KMS-11 (cell line): ENCODE measurements at regions not wholly inside any gene's neighbourhood (a gene's known extent, or its start where the extent isn't known, plus 50 kb on each side); places are given as distances from the start of the nearest gene placed in this dataset.
A peak's percentile ranks its signal among the peaks of the same experiment; 100 is the strongest.

Source experiments
- H2AFZ ChIP-seq: fragments of 200-600 bp; sonication (generic); 2 replicates; pipeline ENCODE4 v1.6.1; 2016; ENCODE audit warnings: antibody characterized with exemption, mixed run types, low read depth
- H3K27ac ChIP-seq: fragments of 200-600 bp; sonication (generic); 2 replicates; pipeline ENCODE4 v1.6.1; 2016; ENCODE audit warnings: mild to moderate bottlenecking, mixed run types
- H3K27me3 ChIP-seq: fragments of 200-600 bp; sonication (generic); 2 replicates; pipeline ENCODE4 v1.6.1; 2017; ENCODE audit warnings: mild to moderate bottlenecking, low read depth, mixed run types, moderate library complexity; ENCODE audit not compliant: insufficient read depth
- H3K36me3 ChIP-seq: fragments of 200-600 bp; sonication (generic); 2 replicates; pipeline ENCODE4 v1.6.1; 2017; ENCODE audit warnings: mild to moderate bottlenecking, mixed run types; ENCODE audit not compliant: insufficient read depth
- H3K4me1 ChIP-seq: fragments of 200-600 bp; sonication (generic); 2 replicates; pipeline ENCODE4 v1.6.1; 2016; ENCODE audit warnings: mild to moderate bottlenecking, low read depth, mixed run types; ENCODE audit not compliant: poor library complexity, severe bottlenecking
- H3K4me2 ChIP-seq: fragments of 200-600 bp; sonication (generic); 2 replicates; pipeline ENCODE4 v1.7.0; 2016; ENCODE audit warnings: mild to moderate bottlenecking, mixed run types
- H3K4me3 ChIP-seq: fragments of 200-600 bp; sonication (generic); IDR thresholded peaks from 2 replicates; pipeline ENCODE4 v1.6.1; 2017; ENCODE audit warnings: low read depth, low read length, mixed read lengths; ENCODE audit not compliant: insufficient read depth
- H3K79me2 ChIP-seq: fragments of 200-600 bp; sonication (generic); 2 replicates; pipeline ENCODE4 v1.6.1; 2016; ENCODE audit warnings: low read depth, mixed run types; ENCODE audit not compliant: insufficient read depth
- H3K9ac ChIP-seq: fragments of 200-600 bp; sonication (generic); 2 replicates; pipeline ENCODE4 v1.6.1; 2016; ENCODE audit warnings: mild to moderate bottlenecking, mixed run types
- H4K20me1 ChIP-seq: fragments of 200-600 bp; sonication (generic); 2 replicates; pipeline ENCODE4 v1.6.1; 2016; ENCODE audit warnings: mild to moderate bottlenecking, mixed run types; ENCODE audit not compliant: insufficient read depth
- TF ChIP-seq, protein P1 (sequence below): fragments of 200-600 bp; sonication (generic); conservative IDR thresholded peaks from 2 replicates; pipeline ENCODE4 v1.6.1; 2017; ENCODE audit warnings: low read depth, mild to moderate bottlenecking, antibody characterized with exemption, low read length, moderate library complexity, mixed read lengths

- H3K27me3 ChIP-seq: no peaks in the 10 kb centered on the region
- no peaks in the 10 kb centered on the region for H3K79me2 ChIP-seq
- no peak overlapping the region for H3K4me3 ChIP-seq
- H3K36me3 ChIP-seq: no peaks in the 10 kb centered on the region
- H3K4me1 ChIP-seq: no peaks in the 10 kb centered on the region
- H4K20me1 ChIP-seq: no peaks in the 10 kb centered on the region
- TF ChIP-seq, protein P1, sequence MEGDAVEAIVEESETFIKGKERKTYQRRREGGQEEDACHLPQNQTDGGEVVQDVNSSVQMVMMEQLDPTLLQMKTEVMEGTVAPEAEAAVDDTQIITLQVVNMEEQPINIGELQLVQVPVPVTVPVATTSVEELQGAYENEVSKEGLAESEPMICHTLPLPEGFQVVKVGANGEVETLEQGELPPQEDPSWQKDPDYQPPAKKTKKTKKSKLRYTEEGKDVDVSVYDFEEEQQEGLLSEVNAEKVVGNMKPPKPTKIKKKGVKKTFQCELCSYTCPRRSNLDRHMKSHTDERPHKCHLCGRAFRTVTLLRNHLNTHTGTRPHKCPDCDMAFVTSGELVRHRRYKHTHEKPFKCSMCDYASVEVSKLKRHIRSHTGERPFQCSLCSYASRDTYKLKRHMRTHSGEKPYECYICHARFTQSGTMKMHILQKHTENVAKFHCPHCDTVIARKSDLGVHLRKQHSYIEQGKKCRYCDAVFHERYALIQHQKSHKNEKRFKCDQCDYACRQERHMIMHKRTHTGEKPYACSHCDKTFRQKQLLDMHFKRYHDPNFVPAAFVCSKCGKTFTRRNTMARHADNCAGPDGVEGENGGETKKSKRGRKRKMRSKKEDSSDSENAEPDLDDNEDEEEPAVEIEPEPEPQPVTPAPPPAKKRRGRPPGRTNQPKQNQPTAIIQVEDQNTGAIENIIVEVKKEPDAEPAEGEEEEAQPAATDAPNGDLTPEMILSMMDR: no peak
- H2AFZ ChIP-seq: no peak overlapping the region
- H3K9ac ChIP-seq: no peak overlapping the region
- H3K27ac ChIP-seq: no peak overlapping the region
- H3K4me2 ChIP-seq: no peak overlapping the region
These were observed 327.3 kb downstream of the OTOL1 start for GRCh38 chr3:161823910-161824309.

DNA sequence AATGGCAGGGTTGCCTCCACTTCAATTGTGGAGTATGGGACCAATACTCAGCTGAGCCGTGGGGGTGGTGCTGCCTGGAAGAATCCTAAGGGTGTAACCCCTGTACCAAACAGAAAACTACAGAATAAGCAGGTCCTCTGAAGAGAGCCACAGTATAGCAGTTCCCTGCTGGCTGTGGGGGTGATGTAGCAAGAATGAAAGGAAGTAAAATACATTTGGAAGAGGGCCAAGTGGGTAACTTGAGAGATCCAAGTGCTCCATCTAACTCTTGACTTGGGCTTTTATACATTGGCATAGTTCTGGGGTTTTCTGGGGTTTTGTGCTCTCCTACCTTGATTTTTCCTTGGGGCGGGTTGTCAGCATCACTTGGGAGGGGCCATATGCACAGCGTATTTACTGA is 341.4 kb downstream of the OTOL1 start:
- H3K36me3 ChIP-seq: no peaks in the 10 kb centered on the region
- H3K4me2 ChIP-seq: no peak overlapping the region
- no peak overlapping the region for H3K27ac ChIP-seq
- no peak overlapping the region for H3K9ac ChIP-seq
- H3K4me3 ChIP-seq: no peak overlapping the region
- TF ChIP-seq, protein P1: no peak
- H2AFZ ChIP-seq: no peak overlapping the region
- no peaks in the 10 kb centered on the region for H3K4me1 ChIP-seq
- H3K79me2 ChIP-seq: no peaks in the 10 kb centered on the region
- H3K27me3 ChIP-seq: no peaks in the 10 kb centered on the region
- H4K20me1 ChIP-seq: no peaks in the 10 kb centered on the region; the same call in 1 of the 2 replicates

DNA sequence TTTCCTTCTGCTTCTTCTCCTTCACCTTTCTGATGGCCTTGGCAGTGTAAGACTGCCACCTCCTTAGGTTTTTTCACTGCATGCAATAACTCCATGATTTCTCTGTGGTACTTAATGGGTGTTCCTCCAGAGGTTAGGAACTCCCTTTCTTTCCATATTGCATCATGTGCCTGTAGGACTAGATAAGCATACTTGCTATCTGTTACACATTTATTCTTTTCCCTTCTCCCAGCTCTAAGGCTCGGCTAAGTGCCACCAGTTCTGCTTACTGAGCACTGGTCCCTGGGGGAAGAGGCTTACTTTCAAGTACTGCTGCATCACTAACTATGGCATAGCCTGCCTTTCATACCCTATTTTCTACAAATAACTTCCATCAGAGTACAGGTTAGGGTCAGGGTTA is 351.8 kb downstream of the OTOL1 start:
- no peaks in the 10 kb centered on the region for H4K20me1 ChIP-seq
- no peak overlapping the region for H3K9ac ChIP-seq
- TF ChIP-seq, protein P1: no peak
- H3K79me2 ChIP-seq: no peaks in the 10 kb centered on the region
- H3K36me3 ChIP-seq: no peaks in the 10 kb centered on the region
- no peaks in the 10 kb centered on the region for H3K4me1 ChIP-seq
- H3K27ac ChIP-seq: no peak overlapping the region
- H3K27me3 ChIP-seq: no peaks in the 10 kb centered on the region
- no peak overlapping the region for H2AFZ ChIP-seq
- no peak overlapping the region for H3K4me2 ChIP-seq
- H3K4me3 ChIP-seq: no peak overlapping the region

DNA sequence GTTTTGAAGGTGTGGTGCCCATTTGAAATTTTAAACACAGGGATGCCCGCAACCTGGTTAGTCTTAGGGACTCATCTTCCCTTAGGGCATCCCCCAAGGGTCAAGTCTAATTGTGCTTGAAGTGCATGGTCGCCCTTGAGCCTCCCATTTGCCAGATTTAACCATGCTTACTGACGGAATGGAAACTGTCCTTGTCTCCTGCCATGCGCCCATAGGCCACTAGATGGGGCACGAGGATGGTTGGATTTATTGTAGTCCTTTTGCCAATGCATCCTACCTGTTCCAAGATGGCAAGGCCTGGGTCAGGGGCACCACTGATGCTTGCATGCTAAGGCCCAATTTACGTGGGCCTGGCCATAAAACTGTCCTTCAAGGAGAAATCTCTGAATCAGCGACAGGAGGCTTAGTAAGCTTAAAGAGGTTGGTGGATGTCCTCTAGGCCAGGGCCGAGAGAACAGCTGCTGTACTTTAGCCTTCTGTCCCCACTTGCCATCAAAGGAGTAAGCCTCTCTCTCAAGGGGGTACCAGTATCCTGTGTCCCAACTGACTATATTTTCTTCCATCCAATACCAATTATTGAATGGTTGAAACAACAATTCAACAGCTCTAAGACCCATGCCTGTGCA is 355.4 kb downstream of the OTOL1 start:
- Histone ChIP-seq H3K27me3 (no peaks in the 10 kb centered on the region), H3K36me3 (no peaks in the 10 kb centered on the region), H2AFZ (peak overlapping the region; percentile 7; the same call in 1 of the 2 replicates), H3K4me2 (no peak overlapping the region), H3K27ac (no peak overlapping the region), H3K79me2 (no peaks in the 10 kb centered on the region), H3K4me1 (no peaks in the 10 kb centered on the region), H3K9ac (no peak overlapping the region), H3K4me3 (no peak overlapping the region), H4K20me1 (no peaks in the 10 kb centered on the region)
- TF ChIP-seq, protein P1: peak; percentile 90
